B cell (primary cell): ENCODE measurements at regions not wholly inside any gene's neighbourhood (a gene's known extent, or its start where the extent isn't known, plus 50 kb on each side); places are given as distances from the start of the nearest gene placed in this dataset.

Source experiments
- EZH2 ChIP-seq: IDR thresholded peaks from 2 replicates; pipeline ENCODE4 v1.6.1; 2012; ENCODE audit warnings: borderline replicate concordance, low read depth, mild to moderate bottlenecking, moderate library complexity, low read length; ENCODE audit not compliant: insufficient read depth, poor library complexity, severe bottlenecking
- TF ChIP-seq, protein P1 (sequence below): fragments of 200-600 bp; IDR thresholded peaks from one replicate; pipeline ENCODE4 v1.8.0; 2022; ENCODE audit warnings: antibody characterized with exemption, mild to moderate bottlenecking

DNA sequence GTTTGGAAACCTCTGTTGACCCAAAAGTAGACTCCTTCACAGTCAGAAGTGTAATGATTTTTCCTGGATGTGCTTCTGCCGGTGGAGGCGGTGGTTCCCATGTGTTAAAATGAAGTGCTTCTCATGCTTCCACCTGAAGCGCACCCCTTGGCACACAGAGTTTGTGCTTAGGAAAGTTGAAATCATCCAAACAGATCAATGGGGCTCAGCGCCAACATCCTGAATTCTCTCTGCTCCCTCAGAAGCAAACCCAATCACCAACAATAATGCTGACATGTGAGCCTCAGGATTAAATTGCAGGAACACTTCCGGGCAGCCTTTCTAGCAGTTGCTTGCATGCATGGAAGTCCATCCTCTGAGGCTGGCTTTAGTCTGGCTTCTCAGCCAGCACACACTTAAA, 71.0 kb downstream of the MED10 start:
- TF ChIP-seq, protein P1, sequence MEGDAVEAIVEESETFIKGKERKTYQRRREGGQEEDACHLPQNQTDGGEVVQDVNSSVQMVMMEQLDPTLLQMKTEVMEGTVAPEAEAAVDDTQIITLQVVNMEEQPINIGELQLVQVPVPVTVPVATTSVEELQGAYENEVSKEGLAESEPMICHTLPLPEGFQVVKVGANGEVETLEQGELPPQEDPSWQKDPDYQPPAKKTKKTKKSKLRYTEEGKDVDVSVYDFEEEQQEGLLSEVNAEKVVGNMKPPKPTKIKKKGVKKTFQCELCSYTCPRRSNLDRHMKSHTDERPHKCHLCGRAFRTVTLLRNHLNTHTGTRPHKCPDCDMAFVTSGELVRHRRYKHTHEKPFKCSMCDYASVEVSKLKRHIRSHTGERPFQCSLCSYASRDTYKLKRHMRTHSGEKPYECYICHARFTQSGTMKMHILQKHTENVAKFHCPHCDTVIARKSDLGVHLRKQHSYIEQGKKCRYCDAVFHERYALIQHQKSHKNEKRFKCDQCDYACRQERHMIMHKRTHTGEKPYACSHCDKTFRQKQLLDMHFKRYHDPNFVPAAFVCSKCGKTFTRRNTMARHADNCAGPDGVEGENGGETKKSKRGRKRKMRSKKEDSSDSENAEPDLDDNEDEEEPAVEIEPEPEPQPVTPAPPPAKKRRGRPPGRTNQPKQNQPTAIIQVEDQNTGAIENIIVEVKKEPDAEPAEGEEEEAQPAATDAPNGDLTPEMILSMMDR: no peak
- no peak for TF ChIP-seq EZH2
